K562 (cell line): ENCODE measurements at regions not wholly inside any gene's neighbourhood (a gene's known extent, or its start where the extent isn't known, plus 50 kb on each side); places are given as distances from the start of the nearest gene placed in this dataset.

ENCODE experiments used
- ATAC-seq: fragments of 200-7000 bp; cut with Tn5 transposase; 3 replicates; pipeline ENCODE4 v1.9.1; 2020; ENCODE audit warnings: moderate library complexity
- BruUV-seq: library from RNA; stranded (reverse); fragments of 400-500 nt; replicated peaks from 2 replicates; lab custom pipeline; 2021; lab: Mats Ljungman, UMichigan
- CTCF ChIA-PET: fragments of 300-600 bp; formaldehyde crosslinking; extraction: SDS; loops from one replicate; lab custom pipeline; 2021; ENCODE audit warnings: low intra/inter-chr PET ratio; lab: Yijun Ruan, JAX
- POLR2A ChIA-PET: fragments of 300-600, 350-650 bp; sonication (Branson Sonifier 250); formaldehyde crosslinking; extraction: SDS; loops from one replicate; lab custom pipeline; 2021; ENCODE audit warnings: antibody characterized with exemption, inconsistent platforms; lab: Yijun Ruan, JAX
- DNase-seq, 4 experiments: peaks; one replicate each; pipeline versions ENCODE4 v3.0.0 to v3.0.0-alpha.2; 2011 to 2018; ENCODE audit warnings: low spot score in 3 of 4, mixed read lengths in 3 of 4; ENCODE audit errors: extremely low read depth in 1 of 4
- FAIRE-seq: peaks from 2 replicates; lab custom pipeline; 2011; peaks lifted over from hg19 to GRCh38; lab: Jason Lieb, UNC
- H2AFZ ChIP-seq: 2 replicates; pipeline ENCODE4 v1.6.0; 2011; ENCODE audit warnings: low read depth, low read length, control low read depth, inconsistent platforms
- H3K27ac ChIP-seq: fragments of 200-600 bp; 3 replicates; pipeline ENCODE4 v1.8.0; 2011; ENCODE audit warnings: low read depth, mild to moderate bottlenecking, control low read depth, inconsistent platforms, low read length, moderate library complexity, mixed read lengths; ENCODE audit errors: extremely low read depth
- H3K27me3 ChIP-seq, 2 experiments: fragments of 300-600 bp in 1 of 2; 2 replicates in 1 of 2; 3 replicates in 1 of 2; pipeline versions ENCODE4 v1.6.0 to v1.8.0; 2011; ENCODE audit warnings: inconsistent platforms in 2 of 2, low read length in 2 of 2, mild to moderate bottlenecking in 1 of 2, mixed read lengths in 1 of 2, moderate library complexity in 1 of 2; ENCODE audit not compliant: control insufficient read depth in 2 of 2, insufficient read depth in 2 of 2
- H3K36me3 ChIP-seq: fragments of 300-600 bp; 3 replicates; pipeline ENCODE4 v1.8.0; 2011; ENCODE audit warnings: mild to moderate bottlenecking, low read length, inconsistent platforms; ENCODE audit not compliant: control insufficient read depth, insufficient read depth
- H3K4me1 ChIP-seq, 2 experiments: fragments of 200-600 bp in 1 of 2; replicated peaks in 1 of 2; 2 replicates in 1 of 2; 3 replicates in 1 of 2; pipeline versions ENCODE4 v1.5.1 to v1.8.0; 2011; ENCODE audit warnings: inconsistent platforms in 2 of 2, low read length in 2 of 2, mild to moderate bottlenecking in 1 of 2, mixed read lengths in 1 of 2, moderate library complexity in 1 of 2; ENCODE audit not compliant: control insufficient read depth in 2 of 2, insufficient read depth in 2 of 2
- H3K4me2 ChIP-seq: 2 replicates; pipeline ENCODE4 v1.6.1; 2011; ENCODE audit warnings: low read length, control low read depth, inconsistent platforms, mixed read lengths; ENCODE audit not compliant: insufficient read depth
- H3K4me3 ChIP-seq: fragments of 200-600 bp; sonication (generic), shearing (Covaris generic); 2 replicates; pipeline ENCODE4 v1.5.1; 2016; ENCODE audit warnings: control low read depth, inconsistent platforms
- H3K79me2 ChIP-seq: fragments of 200-600 bp; 3 replicates; pipeline ENCODE4 v1.8.0; 2011; ENCODE audit warnings: low read length, inconsistent platforms; ENCODE audit not compliant: control insufficient read depth, insufficient read depth
- H3K9ac ChIP-seq, 2 experiments: 2 replicates each; pipeline versions ENCODE4 v1.6.0 to v1.6.1; 2011; ENCODE audit warnings: low read depth in 2 of 2, low read length in 2 of 2, control low read depth in 1 of 2, inconsistent platforms in 1 of 2, mild to moderate bottlenecking in 1 of 2, mixed read lengths in 1 of 2; ENCODE audit not compliant: insufficient read depth in 1 of 2
- H3K9me1 ChIP-seq: one replicate; pipeline ENCODE4 v1.6.0; 2011; ENCODE audit warnings: inconsistent platforms, mild to moderate bottlenecking, low read length, moderate library complexity; ENCODE audit not compliant: control insufficient read depth, insufficient read depth
- H3K9me3 ChIP-seq: replicated peaks from 2 replicates; pipeline ENCODE4 v1.5.1; 2011; ENCODE audit warnings: low read depth, low read length, inconsistent platforms; ENCODE audit not compliant: control insufficient read depth, insufficient read depth
- H4K20me1 ChIP-seq: replicated peaks from 2 replicates; pipeline ENCODE4 v1.6.1; 2011; ENCODE audit warnings: low read length, inconsistent platforms, mixed read lengths; ENCODE audit not compliant: control insufficient read depth, insufficient read depth
- EWSR1 ChIP-seq: fragments of 450-650 bp; IDR thresholded peaks from 2 replicates; pipeline ENCODE4 v1.6.1; 2018; ENCODE audit warnings: borderline replicate concordance, mild to moderate bottlenecking, low read depth, moderate library complexity; ENCODE audit not compliant: partially characterized antibody
- GABPB2 ChIP-seq: fragments of 250-450 bp; sonication (Bioruptor Pico); conservative IDR thresholded peaks from 2 replicates; pipeline ENCODE4 v1.5.1; 2021; ENCODE audit warnings: mild to moderate bottlenecking
- ZBTB11 ChIP-seq, 3 experiments: fragments of 200-800 bp in 1 of 3; fragments of 250-450 bp in 1 of 3; fragments of 450-650 bp in 1 of 3; sonication (Bioruptor Pico) in 1 of 3; sonication (Bioruptor generic) in 1 of 3; formaldehyde crosslinking in 1 of 3; IDR thresholded peaks; 2 replicates each; pipeline versions ENCODE4 v1.6.1 to v1.8.0; 2016 to 2022; ENCODE audit warnings: mild to moderate bottlenecking in 2 of 3, missing genetic modification characterization in 2 of 3, missing compliant biosample characterization in 1 of 3, moderate library complexity in 1 of 3
- WGBS: fragments of 100-300 bp; shearing (Covaris generic); methylation state at CpG from one replicate; pipeline ENCODE4 v1.1.6; 2016; ENCODE audit warnings: low coverage, mixed read lengths; ENCODE audit not compliant: insufficient coverage; ENCODE audit errors: missing lambda C conversion rate; 5-methylcytosine and 5-hydroxymethylcytosine counted together
- in situ Hi-C: fragments of 300-500 bp; cut with MboI; formaldehyde crosslinking; loops from 4 replicates; pipeline ENCODE4 v1.15.0; 2018; ENCODE audit warnings: inconsistent platforms, mixed read lengths
- intact Hi-C: fragments of 100-400 bp; cut with micrococcal nuclease; formaldehyde crosslinking; loops from 2 replicates; pipeline ENCODE4 v1.14.2; 2022

GRCh38 chr20:53736122-53736756 is 142.6 kb upstream of the ZNF217 start:
- H3K27ac ChIP-seq = no peak overlapping the region
- no peak overlapping the region for H3K4me3 ChIP-seq
- no peak for FAIRE-seq

More at GRCh38 chr20:53736122-53736756, 142.6 kb upstream of the ZNF217 start:
- Histone ChIP-seq H3K9me3 (no peaks in the 10 kb centered on the region), H3K27me3 (no peaks in the 10 kb centered on the region), H3K4me1 (peaks cover 4 to 35% of the 10 kb centered on the region in 2 experiments), H3K36me3 (no peaks in the 10 kb centered on the region), H4K20me1 (no peaks in the 10 kb centered on the region), H3K9ac (no peak overlapping the region), H3K4me2 (no peak overlapping the region), H3K9me1 (no peaks in the 10 kb centered on the region), H2AFZ (peak overlapping the region; percentile 96), H3K79me2 (no peaks in the 10 kb centered on the region)
- TF ChIP-seq ZBTB11 (CRISPR knock-in tag; IDR thresholded peaks at IDR 0.05) (peak in 1 of 3 experiments; percentile 96; a peak in 2 of 6 replicates), GABPB2 (CRISPR knock-in tag) (no peak), EWSR1 (peak; percentile 17)
- ATAC-seq (no peak), DNase-seq (no peak)
- ChIA-PET POLR2A (interaction anchor here (0.5 to 0.7 kb wide), 2 partner anchors 32 to 198 kb away, joined by 3 read pairs; no protein-coding TSS in a partner anchor), CTCF (no interaction called here)
- intact Hi-C loops (loop anchor here (5.0 to 10.0 kb wide), 4 partner anchors 94 to 159 kb away; no protein-coding TSS in a partner anchor), in situ Hi-C loops (no loop called here)
- BruUV-seq = no TSS peak
- WGBS = 57% methylated on average over 7 of the region's 7 CpGs
